Duodenal mucosa (tissue), 2 donors: ENCODE measurements at regions not wholly inside any gene's neighbourhood (a gene's known extent, or its start where the extent isn't known, plus 50 kb on each side); places are given as distances from the start of the nearest gene placed in this dataset.

Source experiments
- H3K27ac ChIP-seq: one replicate; pipeline ENCODE4 v1.7.0; 2013; ENCODE audit warnings: low read depth, low read length
- H3K27me3 ChIP-seq, 2 donors: one replicate each; pipeline ENCODE4 v1.7.0; 2013; ENCODE audit warnings: low read length in 2 of 2, control low read depth in 1 of 2; ENCODE audit not compliant: insufficient read depth in 2 of 2, control insufficient read depth in 1 of 2
- H3K36me3 ChIP-seq, 2 donors: one replicate each; pipeline ENCODE4 v1.7.0; 2013; ENCODE audit warnings: low read length in 2 of 2, control low read depth in 1 of 2; ENCODE audit not compliant: insufficient read depth in 2 of 2, control insufficient read depth in 1 of 2
- H3K4me1 ChIP-seq, 2 donors: one replicate each; pipeline ENCODE4 v1.7.0; 2013; ENCODE audit warnings: low read length in 2 of 2, control low read depth in 1 of 2; ENCODE audit not compliant: insufficient read depth in 2 of 2, control insufficient read depth in 1 of 2
- H3K4me3 ChIP-seq, 2 donors: one replicate each; pipeline ENCODE4 v1.7.0; 2013; ENCODE audit warnings: low read length in 2 of 2, low read depth in 1 of 2
- H3K9ac ChIP-seq, 2 donors: one replicate each; pipeline ENCODE4 v1.7.0; 2013; ENCODE audit warnings: low read length in 2 of 2, low read depth in 1 of 2
- H3K9me3 ChIP-seq, 2 donors: one replicate each; pipeline ENCODE4 v1.7.0; 2013; ENCODE audit warnings: low read length in 2 of 2, control low read depth in 1 of 2; ENCODE audit not compliant: control insufficient read depth in 1 of 2

DNA sequence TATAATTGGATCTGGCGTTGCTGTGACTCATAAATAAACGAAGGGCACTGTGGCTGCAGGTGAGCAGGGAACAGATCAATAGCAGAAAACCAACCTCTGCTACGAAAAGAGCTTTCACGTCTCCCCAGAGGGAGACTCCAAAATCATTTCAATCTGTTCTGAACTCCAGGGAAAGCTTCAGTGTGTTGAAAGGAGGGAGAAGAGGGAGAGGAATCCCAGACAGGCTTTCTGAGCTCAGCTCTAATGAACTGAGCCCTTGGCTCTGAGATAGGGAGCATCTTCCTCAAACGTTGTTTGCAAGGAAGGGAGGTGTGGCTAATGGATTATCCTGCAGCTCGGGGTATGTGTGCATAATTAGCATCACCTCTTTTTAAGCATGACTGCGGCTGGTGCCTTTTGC, 288.0 kb upstream of the IRX4 start:
- Histone ChIP-seq H3K9me3 (no peaks in the 10 kb centered on the region), H3K27me3 (no peaks in the 10 kb centered on the region), H3K4me3 (no peak overlapping the region), H3K9ac (no peak overlapping the region), H3K4me1 (no peaks in the 10 kb centered on the region), H3K36me3 (no peaks in the 10 kb centered on the region), H3K27ac (no peak overlapping the region)

DNA sequence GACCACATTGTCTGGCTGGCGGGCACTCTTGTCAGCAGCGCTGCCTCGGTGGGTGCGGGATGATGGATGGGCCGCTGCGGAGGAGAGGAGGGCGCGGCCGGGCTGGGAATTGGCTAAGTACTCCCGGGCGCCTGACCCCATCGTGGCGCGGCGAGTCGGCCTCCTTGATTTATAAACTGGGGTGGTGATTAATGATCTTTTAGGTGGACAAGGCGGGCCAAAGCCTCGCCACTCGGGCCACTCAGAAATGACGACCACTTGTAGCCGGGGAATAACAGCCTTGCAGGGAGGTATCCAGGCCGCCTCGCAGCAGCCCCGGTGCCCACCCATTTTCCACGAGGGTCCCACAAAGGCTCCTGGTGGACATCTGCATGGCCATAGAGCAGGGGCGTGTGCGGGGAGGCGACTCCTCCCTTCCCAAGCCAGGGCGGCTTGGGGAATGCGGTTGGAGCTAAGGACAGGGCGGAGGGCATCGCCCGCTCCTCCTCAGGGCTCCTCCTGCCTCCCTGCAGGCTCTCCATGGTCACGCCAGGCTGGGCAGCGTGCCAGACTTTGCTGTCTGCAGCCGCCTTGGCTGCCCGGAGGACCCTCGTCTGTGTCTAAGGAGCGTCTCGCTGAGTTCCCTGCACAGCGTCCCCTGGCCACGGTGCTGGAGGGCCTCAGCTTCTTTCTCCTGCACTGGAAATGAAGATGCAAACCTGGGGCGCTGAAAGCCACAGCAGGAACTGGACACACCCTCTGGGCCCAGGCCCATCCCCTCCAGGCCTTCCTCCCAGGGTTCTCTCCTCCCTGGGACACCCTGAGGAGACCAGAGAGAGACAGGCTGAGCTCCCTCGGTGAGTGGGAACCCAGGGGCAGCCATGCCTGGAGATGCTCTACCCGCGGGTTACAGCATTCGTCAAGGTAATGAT, 287.4 kb upstream of the IRX4 start:
- Histone ChIP-seq H3K36me3 (no peaks in the 10 kb centered on the region), H3K27ac (no peak overlapping the region), H3K4me3 (no peak overlapping the region), H3K27me3 (no peaks in the 10 kb centered on the region), H3K4me1 (no peaks in the 10 kb centered on the region), H3K9me3 (no peaks in the 10 kb centered on the region), H3K9ac (no peak overlapping the region)

DNA sequence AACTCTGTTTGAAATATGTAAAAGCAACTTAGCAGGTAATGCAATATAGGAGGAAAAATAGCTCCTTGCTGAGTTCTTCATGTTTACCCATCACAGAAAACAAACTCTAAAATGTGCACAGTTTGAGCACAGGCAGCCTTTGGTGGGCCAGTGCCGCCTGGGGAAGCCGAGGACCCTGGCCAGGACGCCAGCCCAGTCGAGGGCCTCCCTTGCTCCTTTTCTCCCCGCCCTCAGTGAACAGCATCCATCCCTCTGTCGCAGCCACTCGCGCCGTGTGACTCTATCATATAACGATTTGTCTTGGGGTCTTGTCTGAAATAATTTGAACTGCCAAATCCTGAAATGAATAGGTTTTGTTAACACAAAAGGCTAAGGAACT, 286.7 kb upstream of the IRX4 start:
- Histone ChIP-seq H3K27me3 (no peaks in the 10 kb centered on the region), H3K4me1 (no peaks in the 10 kb centered on the region)

DNA sequence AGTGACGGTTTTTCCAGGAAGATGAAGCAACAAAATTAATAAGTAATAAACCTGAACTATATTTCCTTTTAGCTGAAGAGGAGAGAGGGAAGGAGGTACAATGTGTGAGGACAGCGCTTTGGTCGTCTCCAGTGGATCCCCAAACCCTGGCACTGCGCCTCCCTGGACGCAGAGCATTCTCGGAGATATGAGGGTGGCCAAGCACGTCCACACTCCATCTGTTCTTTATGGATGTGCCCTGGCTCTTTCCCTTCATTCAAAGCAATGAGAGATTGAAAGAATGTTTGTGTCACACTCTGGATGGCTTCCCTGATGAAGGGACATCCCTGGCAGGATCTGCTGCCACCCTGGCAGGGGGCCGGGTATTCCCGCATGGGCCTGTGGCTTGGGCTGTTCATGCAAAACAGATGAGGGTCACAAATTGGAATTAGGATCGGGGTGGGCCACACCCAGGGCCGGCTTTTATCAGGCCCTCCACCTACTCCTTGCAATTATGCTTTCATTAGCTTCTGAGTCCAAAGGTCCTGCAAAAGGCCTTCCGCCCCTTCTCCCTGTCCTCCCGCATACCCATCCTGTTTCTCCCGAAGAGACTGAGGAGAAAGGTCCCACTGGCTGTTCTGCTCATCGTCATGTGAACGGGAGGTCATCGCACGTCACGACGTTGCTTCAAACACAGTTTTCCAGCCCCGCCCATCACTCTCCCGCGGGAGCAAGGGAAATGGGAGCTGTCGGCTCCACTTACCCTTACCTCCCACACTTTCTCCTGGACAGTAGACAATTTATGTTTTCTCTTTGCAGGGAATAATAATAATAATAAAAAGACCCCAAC, 286.1 kb upstream of the IRX4 start:
- no peak overlapping the region for H3K27ac ChIP-seq
- H3K4me1 ChIP-seq, result no peaks in the 10 kb centered on the region
- H3K27me3 ChIP-seq, result no peaks in the 10 kb centered on the region

More for the DNA sequence above, 286.7 kb upstream of the IRX4 start:
- H3K4me3 ChIP-seq, result no peak overlapping the region
- H3K36me3 ChIP-seq, result no peaks in the 10 kb centered on the region
- H3K27ac ChIP-seq, result no peak overlapping the region
- H3K9ac ChIP-seq, result no peak overlapping the region
- no peaks in the 10 kb centered on the region for H3K9me3 ChIP-seq

DNA sequence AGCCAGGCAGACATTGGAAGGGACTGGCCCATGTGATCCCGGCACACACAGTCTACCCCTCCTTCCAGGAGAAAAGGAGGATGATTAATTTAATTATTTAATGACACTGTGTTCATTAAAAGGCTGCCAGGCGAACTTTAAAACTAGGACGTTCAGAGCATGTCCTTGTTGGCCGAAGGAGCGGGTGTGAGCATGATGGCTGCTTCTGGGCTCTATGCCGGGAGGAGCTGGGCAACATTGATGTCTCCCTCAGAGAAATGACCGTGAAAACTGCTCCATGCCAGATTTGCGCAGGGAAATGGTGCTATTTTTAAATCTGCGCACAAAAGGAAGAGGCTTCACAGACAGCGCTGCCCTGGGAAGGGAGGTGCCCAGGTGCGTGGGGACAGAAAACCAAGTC, 284.9 kb upstream of the IRX4 start:
- Histone ChIP-seq H3K9ac (no peak overlapping the region), H3K4me1 (no peaks in the 10 kb centered on the region), H3K9me3 (no peaks in the 10 kb centered on the region), H3K36me3 (no peaks in the 10 kb centered on the region), H3K27me3 (no peaks in the 10 kb centered on the region), H3K27ac (no peak overlapping the region), H3K4me3 (no peak overlapping the region)

More for the DNA sequence above, 286.1 kb upstream of the IRX4 start:
- no peaks in the 10 kb centered on the region for H3K36me3 ChIP-seq
- H3K4me3 ChIP-seq, result no peak overlapping the region
- no peak overlapping the region for H3K9ac ChIP-seq
- H3K9me3 ChIP-seq, result no peaks in the 10 kb centered on the region

DNA sequence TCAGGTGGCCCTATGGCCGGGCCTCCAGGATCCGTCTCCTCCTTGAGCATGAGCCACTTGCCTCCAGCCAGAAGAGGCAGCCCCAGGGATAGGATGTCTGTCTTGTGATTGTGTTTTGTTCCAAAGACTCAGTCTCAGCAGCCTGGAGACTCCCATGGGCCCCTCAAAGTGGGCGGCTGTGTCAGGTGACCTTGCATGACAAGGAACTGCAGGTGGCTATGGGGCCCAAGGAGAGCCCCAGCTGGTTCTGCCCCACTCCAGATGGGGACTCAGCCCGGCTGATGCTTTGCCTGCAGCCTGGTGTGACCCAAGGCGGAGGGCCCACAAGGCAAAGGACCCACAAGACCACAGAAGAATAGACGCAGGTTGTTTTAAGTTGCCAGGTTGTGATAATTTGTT, 284.3 kb upstream of the IRX4 start:
- Histone ChIP-seq H3K27me3 (no peaks in the 10 kb centered on the region), H3K4me3 (no peak overlapping the region), H3K27ac (no peak overlapping the region), H3K9me3 (no peaks in the 10 kb centered on the region), H3K36me3 (no peaks in the 10 kb centered on the region), H3K9ac (no peak overlapping the region), H3K4me1 (no peaks in the 10 kb centered on the region)

DNA sequence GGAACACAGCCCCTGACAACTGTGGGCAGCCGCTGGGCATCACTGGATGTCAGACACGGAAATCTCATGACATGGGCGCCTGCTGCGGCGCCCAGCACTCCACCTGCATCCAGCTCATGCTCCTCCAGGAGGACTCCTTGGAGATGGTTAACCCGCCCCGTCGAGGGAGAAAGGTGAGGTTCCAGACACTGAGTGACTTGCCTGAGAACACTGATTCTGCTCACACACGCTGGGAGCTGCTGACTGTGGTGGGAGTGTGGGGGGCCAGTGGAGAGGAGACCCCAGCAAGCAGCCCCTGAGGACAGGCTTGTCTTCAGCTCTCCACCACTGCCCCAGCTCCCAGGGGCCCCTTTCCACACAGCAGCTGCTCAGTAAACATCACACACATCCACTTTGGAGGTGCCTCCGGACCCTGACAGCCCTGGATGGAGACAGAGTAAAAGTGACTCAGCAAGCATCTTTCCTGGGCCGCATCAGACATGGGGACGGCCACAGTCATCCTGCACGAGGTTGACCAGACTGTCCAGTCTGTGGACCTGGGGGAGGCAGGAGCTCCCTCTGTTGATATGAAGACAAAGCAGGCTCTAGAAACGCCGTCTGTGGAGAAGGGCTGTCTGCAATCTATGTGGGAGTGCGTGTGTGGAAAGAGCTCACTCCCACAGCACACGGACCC, 283.7 kb upstream of the IRX4 start:
- no peaks in the 10 kb centered on the region for H3K27me3 ChIP-seq
- no peaks in the 10 kb centered on the region for H3K36me3 ChIP-seq
- no peak overlapping the region for H3K9ac ChIP-seq
- H3K27ac ChIP-seq, result no peak overlapping the region
- H3K4me3 ChIP-seq, result no peak overlapping the region
- H3K9me3 ChIP-seq, result no peaks in the 10 kb centered on the region
- no peaks in the 10 kb centered on the region for H3K4me1 ChIP-seq

DNA sequence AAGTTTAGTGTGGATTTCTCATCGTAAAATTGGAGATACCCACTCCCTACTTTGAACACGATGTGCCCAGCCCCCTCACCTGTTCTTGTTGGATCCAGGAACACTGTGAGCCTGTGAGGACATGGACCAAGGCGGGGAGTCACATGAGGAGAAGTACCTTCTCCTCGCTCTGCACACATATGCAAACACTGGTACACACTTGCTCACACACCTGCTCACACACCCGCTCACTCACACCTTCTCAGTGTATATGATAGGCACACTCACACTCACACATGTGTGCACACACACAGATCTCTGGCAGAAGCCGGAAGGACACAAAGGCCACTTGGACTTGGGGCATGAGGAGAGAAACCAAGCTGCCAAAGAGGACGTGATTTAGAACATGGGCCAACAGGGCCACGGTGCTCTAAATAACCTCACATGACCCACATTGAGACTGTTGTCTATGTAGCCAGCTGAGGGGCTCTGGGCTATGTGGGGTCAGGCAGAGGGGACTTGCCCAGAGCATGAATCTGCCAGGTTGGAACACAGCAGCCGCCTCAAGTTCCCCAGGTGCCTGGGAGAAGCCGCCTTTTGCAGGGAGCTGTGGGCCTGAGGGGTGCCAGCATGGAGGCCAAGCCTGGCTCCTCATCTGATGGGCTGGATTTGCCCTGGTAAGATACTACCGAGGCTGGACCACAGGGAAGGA, 283.0 kb upstream of the IRX4 start:
- Histone ChIP-seq H3K27ac (no peak overlapping the region), H3K4me1 (no peaks in the 10 kb centered on the region), H3K9me3 (no peaks in the 10 kb centered on the region), H3K4me3 (no peak overlapping the region), H3K27me3 (no peaks in the 10 kb centered on the region), H3K36me3 (no peaks in the 10 kb centered on the region), H3K9ac (no peak overlapping the region)

DNA sequence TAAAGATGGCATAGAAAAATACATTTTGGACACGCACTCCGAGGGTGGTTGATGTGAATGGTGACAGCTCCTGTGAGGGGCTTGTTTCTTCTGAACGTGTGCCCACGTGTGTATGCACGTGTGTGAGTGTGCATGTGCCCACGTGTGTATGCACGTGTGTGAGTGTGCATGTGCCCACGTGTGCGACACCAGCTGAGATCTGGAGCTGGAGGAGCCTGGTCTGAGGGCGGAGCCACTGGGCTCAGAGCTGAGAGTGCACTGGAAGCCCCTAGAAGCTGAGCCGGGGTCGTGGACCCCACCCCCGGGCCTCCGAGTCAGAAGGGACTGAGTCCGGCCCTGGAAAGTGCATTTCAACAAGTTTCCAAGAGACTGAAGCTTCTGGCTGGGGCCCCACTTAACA, 282.5 kb upstream of the IRX4 start:
- Histone ChIP-seq H3K27me3 (no peaks in the 10 kb centered on the region), H3K9me3 (no peaks in the 10 kb centered on the region), H3K4me3 (no peak overlapping the region), H3K4me1 (no peaks in the 10 kb centered on the region), H3K27ac (no peak overlapping the region), H3K9ac (no peak overlapping the region), H3K36me3 (no peaks in the 10 kb centered on the region)
